Adrenal gland (tissue), 5 donors: ENCODE measurements at regions not wholly inside any gene's neighbourhood (a gene's known extent, or its start where the extent isn't known, plus 50 kb on each side); places are given as distances from the start of the nearest gene placed in this dataset.

Source experiments
- POLR2A ChIP-seq, 2 donors: fragments of 450-650 bp; IDR thresholded peaks; one replicate each; pipeline ENCODE4 v1.6.1; 2017; ENCODE audit warnings: antibody characterized with exemption in 2 of 2, mild to moderate bottlenecking in 2 of 2, moderate library complexity in 1 of 2
- TF ChIP-seq, protein P1 (sequence below), 6 experiments: fragments of 450-650 bp in 4 of 6; fragments of 200-600 bp in 2 of 6; sonication (generic) in 1 of 6; IDR thresholded peaks; 1 replicate in 5 of 6; 2 replicates in 1 of 6; pipeline versions ENCODE4 v1.5.1 to v1.8.0; 2016 to 2021; ENCODE audit warnings: antibody characterized with exemption in 6 of 6, mild to moderate bottlenecking in 2 of 6, moderate library complexity in 1 of 6
- donor health status: DM: no; HTN: no; CAD: no.

DNA sequence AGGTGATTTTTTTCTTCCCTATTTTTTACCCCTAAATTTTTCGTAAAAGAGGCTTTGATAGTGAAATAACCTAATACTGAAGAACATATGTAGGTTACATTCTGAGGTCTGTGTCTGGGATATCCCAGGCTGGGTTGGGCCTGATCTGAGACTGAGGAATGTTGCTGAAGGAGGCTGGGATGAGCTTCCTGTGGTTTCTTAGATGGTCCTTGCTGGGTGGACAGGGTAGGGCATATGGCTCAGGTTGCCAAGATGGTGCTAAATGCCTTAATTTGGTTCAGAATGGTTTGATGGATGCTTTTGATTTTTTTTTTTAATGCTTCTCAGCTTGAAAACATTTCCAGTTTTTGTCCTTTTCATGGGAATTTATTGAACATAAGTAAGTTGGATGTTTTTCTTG is 124.6 kb upstream of the PMCH start:
- TF ChIP-seq, protein P1, sequence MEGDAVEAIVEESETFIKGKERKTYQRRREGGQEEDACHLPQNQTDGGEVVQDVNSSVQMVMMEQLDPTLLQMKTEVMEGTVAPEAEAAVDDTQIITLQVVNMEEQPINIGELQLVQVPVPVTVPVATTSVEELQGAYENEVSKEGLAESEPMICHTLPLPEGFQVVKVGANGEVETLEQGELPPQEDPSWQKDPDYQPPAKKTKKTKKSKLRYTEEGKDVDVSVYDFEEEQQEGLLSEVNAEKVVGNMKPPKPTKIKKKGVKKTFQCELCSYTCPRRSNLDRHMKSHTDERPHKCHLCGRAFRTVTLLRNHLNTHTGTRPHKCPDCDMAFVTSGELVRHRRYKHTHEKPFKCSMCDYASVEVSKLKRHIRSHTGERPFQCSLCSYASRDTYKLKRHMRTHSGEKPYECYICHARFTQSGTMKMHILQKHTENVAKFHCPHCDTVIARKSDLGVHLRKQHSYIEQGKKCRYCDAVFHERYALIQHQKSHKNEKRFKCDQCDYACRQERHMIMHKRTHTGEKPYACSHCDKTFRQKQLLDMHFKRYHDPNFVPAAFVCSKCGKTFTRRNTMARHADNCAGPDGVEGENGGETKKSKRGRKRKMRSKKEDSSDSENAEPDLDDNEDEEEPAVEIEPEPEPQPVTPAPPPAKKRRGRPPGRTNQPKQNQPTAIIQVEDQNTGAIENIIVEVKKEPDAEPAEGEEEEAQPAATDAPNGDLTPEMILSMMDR (IDR thresholded peaks at IDR 0.05): no peak
- TF ChIP-seq POLR2A (IDR thresholded peaks at IDR 0.05): no peak
